ENCODE measurements at regions not wholly inside any gene's neighbourhood (a gene's known extent, or its start where the extent isn't known, plus 50 kb on each side); places are given as distances from the start of the nearest gene placed in this dataset.

DNA sequence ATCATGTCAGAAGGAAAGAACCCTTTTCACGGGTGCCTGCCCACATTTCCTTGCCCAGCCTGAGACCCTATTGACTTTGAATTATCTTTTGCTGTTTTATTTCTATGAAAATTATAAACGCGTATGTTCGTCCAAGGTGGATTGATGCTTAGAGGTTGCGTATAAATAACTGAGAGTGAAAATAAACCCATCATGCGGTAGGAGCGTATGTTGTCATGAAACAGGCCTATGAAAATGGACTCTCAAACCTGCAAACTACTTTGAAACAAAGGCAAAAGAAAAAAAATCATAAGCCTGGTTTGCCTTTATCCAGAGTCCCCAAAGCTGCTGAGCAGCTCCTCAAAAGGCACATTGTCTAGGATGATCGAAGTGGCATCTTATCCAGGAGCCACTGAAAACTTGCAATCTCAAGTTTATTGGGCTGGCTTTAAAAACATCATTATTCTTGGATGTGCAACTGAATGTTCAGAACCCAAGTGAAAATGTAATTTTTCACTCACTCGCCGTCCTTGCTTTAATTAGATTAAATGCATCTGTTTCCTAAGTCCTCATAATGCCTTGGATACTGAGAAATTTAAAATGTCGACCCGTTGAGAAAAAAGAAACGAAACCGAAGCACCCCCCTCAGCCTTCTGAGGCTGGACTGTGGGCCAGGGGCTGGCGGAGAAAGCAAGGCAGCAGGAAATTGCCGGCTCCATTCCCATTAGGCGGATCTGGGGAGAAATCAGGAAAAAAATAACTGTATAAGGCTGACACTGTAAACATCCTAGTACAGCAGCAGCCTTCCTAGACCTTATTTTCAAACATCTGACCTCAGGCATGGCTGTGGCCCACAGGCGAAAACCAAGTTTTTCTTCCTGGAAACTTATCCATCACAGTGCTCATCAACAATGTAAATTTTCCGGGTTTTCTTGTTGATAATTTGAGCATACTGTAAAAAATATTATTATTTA is 82.9 kb upstream of the PPARA start:
- Histone ChIP-seq H3K4me1 (ENCODE audit: control insufficient read depth in 2 of 2, insufficient read depth in 2 of 2, low read length in 2 of 2) (peaks cover 44 to 50% of the 10 kb centered on the region in 2 donors), H3K27ac (ENCODE audit: low read depth in 2 of 2, low read length in 2 of 2) (peak overlapping the region; percentile 100), H3K4me3 (ENCODE audit: low read length in 2 of 2) (peak overlapping the region; percentile 48 to 71), H3K9me3 (ENCODE audit: control insufficient read depth in 2 of 2, low read length in 2 of 2) (no peaks in the 10 kb centered on the region), H3K27me3 (ENCODE audit: control insufficient read depth in 2 of 2, insufficient read depth in 2 of 2, low read length in 2 of 2) (no peaks in the 10 kb centered on the region), H3K36me3 (ENCODE audit: control insufficient read depth in 2 of 2, insufficient read depth in 2 of 2, low read length in 2 of 2) (no peaks in the 10 kb centered on the region), H3K9ac (ENCODE audit: low read depth in 1 of 2, low read length in 2 of 2) (peak overlapping the region; percentile 35 to 98)

DNA sequence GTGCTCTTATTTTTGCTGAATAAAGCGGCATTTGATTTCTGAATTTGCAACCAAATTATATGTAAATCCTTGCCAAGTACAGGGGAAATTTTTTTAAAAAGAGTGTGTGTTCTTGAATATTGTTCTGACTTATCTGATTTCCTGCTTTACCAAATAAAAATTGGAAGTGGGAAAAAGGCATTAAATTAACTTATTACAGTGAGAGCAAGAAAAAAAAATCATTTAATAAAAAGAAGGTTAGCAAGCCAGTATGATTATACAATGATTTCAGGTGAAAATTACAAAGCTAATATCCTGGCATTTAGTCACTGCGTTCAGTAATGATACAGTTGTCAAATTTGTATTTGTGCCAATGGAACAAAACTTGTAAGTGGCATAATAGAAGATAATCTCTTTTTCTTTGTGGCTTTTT is 82.1 kb upstream of the PPARA start:
- Histone ChIP-seq H3K4me1 (ENCODE audit: control insufficient read depth in 2 of 2, insufficient read depth in 2 of 2, low read length in 2 of 2) (peaks cover 40 to 46% of the 10 kb centered on the region in 2 donors), H3K9me3 (ENCODE audit: control insufficient read depth in 2 of 2, low read length in 2 of 2) (no peaks in the 10 kb centered on the region), H3K4me3 (ENCODE audit: low read length in 2 of 2) (peak overlapping the region; percentile 71 to 87), H3K27ac (ENCODE audit: low read depth in 2 of 2, low read length in 2 of 2) (peak overlapping the region; percentile 100), H3K36me3 (ENCODE audit: control insufficient read depth in 2 of 2, insufficient read depth in 2 of 2, low read length in 2 of 2) (no peaks in the 10 kb centered on the region), H3K9ac (ENCODE audit: low read depth in 1 of 2, low read length in 2 of 2) (peak overlapping the region; percentile 35 to 98), H3K27me3 (ENCODE audit: control insufficient read depth in 2 of 2, insufficient read depth in 2 of 2, low read length in 2 of 2) (no peaks in the 10 kb centered on the region)

GRCh38 chr22:46068593-46069491 is 81.5 kb upstream of the PPARA start:
- H3K4me1 ChIP-seq (ENCODE audit: control insufficient read depth in 2 of 2, insufficient read depth in 2 of 2, low read length in 2 of 2) = peaks cover 41 to 47% of the 10 kb centered on the region in 2 donors
- no peaks in the 10 kb centered on the region for H3K9me3 ChIP-seq (ENCODE audit: control insufficient read depth in 2 of 2, low read length in 2 of 2)
- H3K9ac ChIP-seq (ENCODE audit: low read depth in 1 of 2, low read length in 2 of 2) = peak overlapping the region; percentile 82 to 98

DNA sequence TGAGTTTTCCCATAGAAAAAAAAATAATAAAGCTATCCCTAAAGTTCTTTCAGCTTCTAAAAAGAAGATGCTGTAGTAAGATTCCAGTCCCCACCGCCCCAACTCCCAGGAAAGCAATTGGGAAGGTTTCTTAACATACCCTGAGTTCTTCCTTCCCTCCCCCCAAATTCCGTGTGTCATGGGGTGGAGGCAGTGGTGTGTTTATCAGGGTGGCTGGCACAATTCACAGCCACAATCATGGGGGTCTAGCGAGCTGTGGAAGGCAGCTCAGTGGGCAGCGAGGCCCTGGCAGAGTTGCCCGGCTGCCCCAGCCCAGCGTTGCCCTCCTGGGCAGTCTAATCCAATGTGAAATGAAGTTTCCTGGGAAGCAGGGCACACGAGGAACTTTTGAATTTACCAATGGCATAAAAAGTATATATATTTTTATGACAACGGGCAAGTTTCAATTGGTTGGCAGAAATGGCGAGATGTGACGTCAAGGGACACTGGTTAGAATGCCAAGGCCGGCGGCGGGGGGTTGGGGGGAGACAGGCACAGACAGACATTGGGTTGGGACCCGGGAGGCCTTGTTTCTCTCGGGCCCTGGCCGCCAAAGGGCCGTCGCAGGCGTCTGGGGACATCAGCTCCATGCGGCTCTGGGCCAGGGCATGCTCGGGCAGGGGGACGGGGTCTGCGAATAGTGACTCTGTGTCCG is 80.7 kb upstream of the PPARA start:
- H3K27ac ChIP-seq (ENCODE audit: low read depth in 2 of 2, low read length in 2 of 2) = peak overlapping the region; percentile 100

More at GRCh38 chr22:46068593-46069491, 81.5 kb upstream of the PPARA start:
- Histone ChIP-seq H3K27me3 (ENCODE audit: control insufficient read depth in 2 of 2, insufficient read depth in 2 of 2, low read length in 2 of 2) (no peaks in the 10 kb centered on the region), H3K4me3 (ENCODE audit: low read length in 2 of 2) (peak overlapping the region; percentile 71 to 87), H3K36me3 (ENCODE audit: control insufficient read depth in 2 of 2, insufficient read depth in 2 of 2, low read length in 2 of 2) (no peaks in the 10 kb centered on the region), H3K27ac (ENCODE audit: low read depth in 2 of 2, low read length in 2 of 2) (peak overlapping the region; percentile 100)

DNA sequence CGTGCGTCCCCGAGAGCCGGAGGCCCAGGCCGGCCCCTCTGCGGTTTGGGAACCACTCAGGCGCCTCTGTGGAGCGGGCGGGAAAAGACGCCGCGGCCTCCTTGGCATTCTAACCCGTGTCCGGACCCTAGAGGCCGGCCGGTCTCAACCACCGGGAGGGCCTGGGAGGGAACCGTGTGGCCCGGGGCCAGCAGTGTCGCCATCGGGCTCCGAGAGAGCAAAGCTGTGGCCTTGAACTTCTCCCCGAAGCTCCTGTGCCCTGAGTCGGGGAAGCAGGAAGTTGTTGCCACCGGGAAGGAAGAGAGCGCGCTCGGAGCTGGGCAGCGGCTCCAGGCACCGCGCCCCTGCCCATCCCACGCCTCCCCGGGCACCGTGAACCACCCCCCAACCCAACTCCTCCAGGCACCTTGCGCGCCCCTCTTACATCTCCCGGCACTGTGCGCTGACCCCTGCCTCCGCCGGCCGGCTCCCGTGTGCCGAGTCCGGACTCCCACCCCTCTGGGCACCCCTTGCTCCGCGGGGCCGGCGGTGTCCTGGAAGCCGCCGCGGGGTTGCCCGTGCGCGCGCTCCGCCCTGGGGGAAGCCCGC is 80.0 kb upstream of the PPARA start:
- peaks cover 0 to 4% of the 10 kb centered on the region in 2 donors for H3K36me3 ChIP-seq (ENCODE audit: control insufficient read depth in 2 of 2, insufficient read depth in 2 of 2, low read length in 2 of 2)
- no peaks in the 10 kb centered on the region for H3K9me3 ChIP-seq (ENCODE audit: control insufficient read depth in 2 of 2, low read length in 2 of 2)
- H3K27me3 ChIP-seq (ENCODE audit: control insufficient read depth in 2 of 2, insufficient read depth in 2 of 2, low read length in 2 of 2) = no peaks in the 10 kb centered on the region
- peak overlapping the region; percentile 100 for H3K27ac ChIP-seq (ENCODE audit: low read depth in 2 of 2, low read length in 2 of 2)
- peak overlapping the region; percentile 82 to 98 for H3K9ac ChIP-seq (ENCODE audit: low read depth in 1 of 2, low read length in 2 of 2)
- H3K4me1 ChIP-seq (ENCODE audit: control insufficient read depth in 2 of 2, insufficient read depth in 2 of 2, low read length in 2 of 2) = peaks cover 48 to 49% of the 10 kb centered on the region in 2 donors
- H3K4me3 ChIP-seq (ENCODE audit: low read length in 2 of 2) = peak overlapping the region; percentile 71 to 87

More for the DNA sequence above, 80.7 kb upstream of the PPARA start:
- peaks cover 0 to under 1% of the 10 kb centered on the region in 2 donors for H3K36me3 ChIP-seq (ENCODE audit: control insufficient read depth in 2 of 2, insufficient read depth in 2 of 2, low read length in 2 of 2)
- H3K4me1 ChIP-seq (ENCODE audit: control insufficient read depth in 2 of 2, insufficient read depth in 2 of 2, low read length in 2 of 2) = peaks cover 43 to 48% of the 10 kb centered on the region in 2 donors
- H3K4me3 ChIP-seq (ENCODE audit: low read length in 2 of 2) = peak overlapping the region; percentile 71 to 87
- H3K27me3 ChIP-seq (ENCODE audit: control insufficient read depth in 2 of 2, insufficient read depth in 2 of 2, low read length in 2 of 2) = no peaks in the 10 kb centered on the region
- H3K9ac ChIP-seq (ENCODE audit: low read depth in 1 of 2, low read length in 2 of 2) = peak overlapping the region; percentile 82 to 98
- no peaks in the 10 kb centered on the region for H3K9me3 ChIP-seq (ENCODE audit: control insufficient read depth in 2 of 2, low read length in 2 of 2)

GRCh38 chr22:46070803-46071450 is 79.4 kb upstream of the PPARA start:
- peaks cover 53 to 55% of the 10 kb centered on the region in 2 donors for H3K4me1 ChIP-seq (ENCODE audit: control insufficient read depth in 2 of 2, insufficient read depth in 2 of 2, low read length in 2 of 2)
- no peaks in the 10 kb centered on the region for H3K9me3 ChIP-seq (ENCODE audit: control insufficient read depth in 2 of 2, low read length in 2 of 2)

DNA sequence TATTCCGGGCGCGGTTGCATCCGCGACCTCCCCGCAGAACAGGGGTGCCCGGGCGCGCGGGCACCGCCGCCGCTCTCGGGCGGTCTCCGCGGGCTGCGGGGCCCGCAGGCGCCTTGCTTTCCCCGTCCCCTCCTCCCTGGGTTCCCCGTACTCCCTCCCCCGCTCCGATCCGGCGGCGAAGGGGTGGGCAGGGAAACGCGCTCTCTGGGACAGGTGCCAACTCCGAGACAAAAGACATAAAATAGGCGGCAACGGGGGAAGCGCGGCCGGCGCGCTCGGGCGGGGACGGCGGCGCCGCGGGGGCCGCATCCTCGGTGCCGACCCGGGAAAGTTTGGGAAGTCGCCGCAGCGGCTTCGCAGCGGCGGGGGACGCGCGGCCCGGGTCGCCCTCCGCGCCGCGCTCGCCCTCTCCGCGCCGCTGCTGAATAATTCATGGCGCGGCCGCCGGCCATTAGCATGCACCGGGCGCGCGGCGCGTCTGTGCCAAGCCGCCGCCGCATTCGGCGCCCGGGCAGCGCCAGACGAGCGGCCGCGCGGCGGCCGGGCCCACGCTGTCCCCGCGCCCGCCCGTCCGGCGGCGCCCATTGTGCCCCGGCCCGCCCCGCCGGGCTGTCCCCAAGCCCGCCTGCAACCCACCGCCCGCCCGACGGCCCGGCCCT is 78.7 kb upstream of the PPARA start:
- H3K4me1 ChIP-seq (ENCODE audit: control insufficient read depth in 2 of 2, insufficient read depth in 2 of 2, low read length in 2 of 2) = peaks cover 53 to 57% of the 10 kb centered on the region in 2 donors
- H3K9ac ChIP-seq (ENCODE audit: low read depth in 1 of 2, low read length in 2 of 2) = peak overlapping the region; percentile 63 to 98

More at GRCh38 chr22:46070803-46071450, 79.4 kb upstream of the PPARA start:
- H3K36me3 ChIP-seq (ENCODE audit: control insufficient read depth in 2 of 2, insufficient read depth in 2 of 2, low read length in 2 of 2) = peaks cover 4 to 6% of the 10 kb centered on the region in 2 donors
- peak overlapping the region; percentile 82 to 98 for H3K9ac ChIP-seq (ENCODE audit: low read depth in 1 of 2, low read length in 2 of 2)
- peak overlapping the region; percentile 100 for H3K27ac ChIP-seq (ENCODE audit: low read depth in 2 of 2, low read length in 2 of 2)
- no peaks in the 10 kb centered on the region for H3K27me3 ChIP-seq (ENCODE audit: control insufficient read depth in 2 of 2, insufficient read depth in 2 of 2, low read length in 2 of 2)
- peak overlapping the region; percentile 71 to 89 for H3K4me3 ChIP-seq (ENCODE audit: low read length in 2 of 2)

DNA sequence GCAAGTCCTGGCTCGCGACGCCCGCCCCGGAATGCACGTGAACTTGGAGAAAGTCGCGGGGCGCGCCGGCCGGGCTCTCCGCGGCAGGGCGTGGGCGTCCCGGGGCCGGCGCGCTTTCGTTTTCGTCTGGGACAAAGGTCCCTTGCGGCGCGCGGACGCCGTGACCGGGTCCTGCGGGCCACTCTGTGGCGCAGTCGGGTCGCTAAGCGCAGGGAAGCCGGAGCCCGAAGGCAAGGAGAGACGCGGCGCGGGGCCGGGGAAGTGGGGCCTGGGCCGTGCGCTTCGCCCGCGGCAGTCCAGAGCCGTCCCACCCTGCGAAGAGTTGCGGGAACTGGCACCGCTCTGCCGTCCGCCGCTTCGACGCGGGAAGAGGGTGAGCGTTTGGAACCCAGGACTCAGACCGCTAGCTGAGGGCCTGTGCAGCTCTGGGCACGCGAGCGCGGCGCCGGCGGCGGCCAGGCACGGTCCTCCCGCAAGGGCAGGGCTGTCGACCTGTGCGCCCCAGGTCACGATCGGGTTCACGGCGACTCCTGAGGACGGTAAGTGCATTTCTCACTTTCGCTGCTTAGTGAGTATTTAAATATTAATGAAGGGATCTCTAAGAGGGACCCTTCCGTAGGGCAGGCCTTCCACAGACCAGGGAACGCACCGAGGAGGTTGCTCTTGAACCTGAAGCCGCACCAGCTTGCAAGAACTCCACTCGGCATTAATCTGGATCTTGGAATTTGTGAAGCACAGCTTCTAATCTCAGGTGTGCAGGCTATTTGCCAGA is 78.0 kb upstream of the PPARA start:
- Histone ChIP-seq H3K9ac (ENCODE audit: low read depth in 1 of 2, low read length in 2 of 2) (peak overlapping the region; percentile 95 to 98), H3K4me3 (ENCODE audit: low read length in 2 of 2) (peak overlapping the region; percentile 89 to 93), H3K27me3 (ENCODE audit: control insufficient read depth in 2 of 2, insufficient read depth in 2 of 2, low read length in 2 of 2) (no peaks in the 10 kb centered on the region), H3K4me1 (ENCODE audit: control insufficient read depth in 2 of 2, insufficient read depth in 2 of 2, low read length in 2 of 2) (peaks cover 54 to 57% of the 10 kb centered on the region in 2 donors), H3K9me3 (ENCODE audit: control insufficient read depth in 2 of 2, low read length in 2 of 2) (no peaks in the 10 kb centered on the region), H3K36me3 (ENCODE audit: control insufficient read depth in 2 of 2, insufficient read depth in 2 of 2, low read length in 2 of 2) (peaks cover 4 to 6% of the 10 kb centered on the region in 2 donors), H3K27ac (ENCODE audit: low read depth in 2 of 2, low read length in 2 of 2) (peak overlapping the region; percentile 97 to 98)

More for the DNA sequence above, 78.7 kb upstream of the PPARA start:
- Histone ChIP-seq H3K9me3 (ENCODE audit: control insufficient read depth in 2 of 2, low read length in 2 of 2) (no peaks in the 10 kb centered on the region), H3K27ac (ENCODE audit: low read depth in 2 of 2, low read length in 2 of 2) (peak overlapping the region; percentile 97 to 98), H3K4me3 (ENCODE audit: low read length in 2 of 2) (peak overlapping the region; percentile 89 to 93), H3K27me3 (ENCODE audit: control insufficient read depth in 2 of 2, insufficient read depth in 2 of 2, low read length in 2 of 2) (no peaks in the 10 kb centered on the region), H3K36me3 (ENCODE audit: control insufficient read depth in 2 of 2, insufficient read depth in 2 of 2, low read length in 2 of 2) (peaks cover 4 to 6% of the 10 kb centered on the region in 2 donors)

Measured in mucosa of rectum (tissue), 2 donors.